Psoas muscle (tissue), 7 donors: ENCODE measurements at regions not wholly inside any gene's neighbourhood (a gene's known extent, or its start where the extent isn't known, plus 50 kb on each side); places are given as distances from the start of the nearest gene placed in this dataset.

Source experiments
- ATAC-seq, 4 donors: fragments of 200-7000 bp; cut with Tn5 transposase; one replicate each; pipeline ENCODE4 v1.9.1; 2020; ENCODE audit warnings: moderate library complexity in 3 of 4, mild to moderate bottlenecking in 2 of 4
- DNase-seq, 2 donors: peaks; one replicate each; pipeline ENCODE4 v3.0.0-alpha.2; 2020
- H3K27ac ChIP-seq: fragments of 200-600 bp; one replicate; pipeline ENCODE4 v1.8.0; 2022
- H3K27me3 ChIP-seq, 3 donors: fragments of 200-600 bp in 1 of 3; one replicate each; pipeline versions ENCODE4 v1.6.1 to v1.8.0; 2013 to 2022; ENCODE audit warnings: low read length in 2 of 3, mild to moderate bottlenecking in 2 of 3, moderate library complexity in 1 of 3; ENCODE audit not compliant: insufficient read depth in 3 of 3
- H3K36me3 ChIP-seq, 2 donors: fragments of 200-600 bp in 1 of 2; one replicate each; pipeline versions ENCODE4 v1.6.1 to v1.8.0; 2013 to 2022; ENCODE audit warnings: low read depth in 1 of 2, mild to moderate bottlenecking in 1 of 2, moderate library complexity in 1 of 2; ENCODE audit not compliant: insufficient read depth in 1 of 2
- H3K4me1 ChIP-seq: fragments of 200-600 bp; one replicate; pipeline ENCODE4 v1.8.0; 2022
- H3K4me3 ChIP-seq: fragments of 200-600 bp; one replicate; pipeline ENCODE4 v1.8.0; 2022; ENCODE audit warnings: mild to moderate bottlenecking
- H3K9me3 ChIP-seq: fragments of 200-600 bp; one replicate; pipeline ENCODE4 v1.8.0; 2022
- WGBS, 3 donors: extraction: QIAGEN DNeasy Blood & Tissue Kit; methylation state at CpG; one replicate each; pipeline versions ENCODE4 v1.1.6 to v1.1.7; 2013; 5-methylcytosine and 5-hydroxymethylcytosine counted together
- intact Hi-C, 2 donors: fragments of 100-400 bp; cut with DNase I; formaldehyde crosslinking; loops; one replicate each; pipeline versions ENCODE4 v1.11.0 to v1.14.2; 2022
- TF ChIP-seq, protein P1 (sequence below): fragments of 200-600 bp; IDR thresholded peaks from one replicate; pipeline ENCODE4 v1.8.0; 2022; ENCODE audit warnings: antibody characterized with exemption
- donor health status: healthy with polysubstance abuse.
- donor health status: DM: no; HTN: no; CAD: no; lungs with moderate emphysema.
- donor health status: Bipolar disorder and iron deficiency.
- donor health status: healthy.
- donor health status: DM: yes; HTN: yes; CAD: no.
- donor health status: DM: no; HTN: no; CAD: no.
- donor health status: DM: yes; HTN: yes; CAD: no.

DNA sequence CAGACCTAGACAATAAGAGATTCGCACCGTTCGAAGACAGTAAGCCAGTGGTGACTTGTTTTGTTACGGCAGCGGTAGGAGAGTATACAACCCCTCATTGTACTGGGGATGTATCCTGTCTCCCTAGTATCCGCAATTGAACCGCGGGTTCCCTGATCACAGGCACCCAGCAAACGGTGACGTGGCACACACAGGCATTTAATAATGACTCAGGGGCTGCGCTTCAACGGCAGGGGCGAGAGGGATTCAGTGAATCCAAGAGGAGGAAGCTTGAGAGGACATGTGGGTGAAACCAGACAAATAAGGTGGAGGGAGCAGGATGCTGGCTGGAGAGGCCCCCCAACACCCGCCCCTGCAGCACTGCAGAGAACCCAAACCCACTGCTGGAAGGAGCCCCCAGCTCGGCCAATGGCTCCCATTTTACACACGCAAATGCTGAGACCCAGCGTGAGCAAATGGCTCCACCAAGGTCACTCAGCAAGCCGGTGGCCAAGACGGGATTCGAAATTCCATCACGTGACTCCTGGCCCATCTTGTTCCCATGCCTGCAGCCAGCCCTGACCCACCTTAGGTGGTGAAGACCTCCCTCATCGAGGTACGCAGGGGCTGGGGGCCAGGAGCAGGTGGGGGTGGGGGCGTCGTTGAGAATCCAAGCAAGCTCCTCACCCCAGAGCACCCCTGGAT lies 149.9 kb downstream of the SYF2 start:
- DNase-seq (no peak), ATAC-seq (no peak)
- no peaks in the 10 kb centered on the region for H3K27me3 ChIP-seq
- H3K27ac ChIP-seq = no peak overlapping the region
- no peak overlapping the region for H3K4me3 ChIP-seq
- H3K36me3 ChIP-seq = no peaks in the 10 kb centered on the region
- intact Hi-C loops = no loop called here
- TF ChIP-seq, protein P1, sequence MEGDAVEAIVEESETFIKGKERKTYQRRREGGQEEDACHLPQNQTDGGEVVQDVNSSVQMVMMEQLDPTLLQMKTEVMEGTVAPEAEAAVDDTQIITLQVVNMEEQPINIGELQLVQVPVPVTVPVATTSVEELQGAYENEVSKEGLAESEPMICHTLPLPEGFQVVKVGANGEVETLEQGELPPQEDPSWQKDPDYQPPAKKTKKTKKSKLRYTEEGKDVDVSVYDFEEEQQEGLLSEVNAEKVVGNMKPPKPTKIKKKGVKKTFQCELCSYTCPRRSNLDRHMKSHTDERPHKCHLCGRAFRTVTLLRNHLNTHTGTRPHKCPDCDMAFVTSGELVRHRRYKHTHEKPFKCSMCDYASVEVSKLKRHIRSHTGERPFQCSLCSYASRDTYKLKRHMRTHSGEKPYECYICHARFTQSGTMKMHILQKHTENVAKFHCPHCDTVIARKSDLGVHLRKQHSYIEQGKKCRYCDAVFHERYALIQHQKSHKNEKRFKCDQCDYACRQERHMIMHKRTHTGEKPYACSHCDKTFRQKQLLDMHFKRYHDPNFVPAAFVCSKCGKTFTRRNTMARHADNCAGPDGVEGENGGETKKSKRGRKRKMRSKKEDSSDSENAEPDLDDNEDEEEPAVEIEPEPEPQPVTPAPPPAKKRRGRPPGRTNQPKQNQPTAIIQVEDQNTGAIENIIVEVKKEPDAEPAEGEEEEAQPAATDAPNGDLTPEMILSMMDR = no peak
- H3K9me3 ChIP-seq = no peaks in the 10 kb centered on the region
- WGBS, 3 donors = 84% methylated on average over 25 of the region's 25 CpGs
- H3K4me1 ChIP-seq = no peaks in the 10 kb centered on the region

DNA sequence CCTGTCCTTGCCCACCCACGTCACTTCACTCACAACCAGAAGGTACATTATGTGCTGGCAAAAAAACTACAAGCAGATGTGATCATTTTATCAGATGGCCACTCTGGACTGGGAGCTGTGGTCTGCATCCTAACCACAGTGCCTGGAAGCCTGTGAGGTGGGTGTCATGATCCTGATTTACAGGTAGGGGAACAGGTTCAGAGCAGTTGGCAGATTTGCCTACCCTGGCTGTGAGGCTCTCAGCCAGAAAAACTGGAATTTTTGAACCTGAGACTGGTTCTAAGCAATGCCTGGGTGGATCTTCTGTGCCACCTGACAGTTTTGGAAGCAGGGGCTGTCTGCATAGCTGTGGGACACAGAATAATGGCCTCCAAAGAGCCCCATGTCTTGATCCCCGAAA lies 150.8 kb downstream of the SYF2 start:
- intact Hi-C loops = no loop called here
- no peak for ATAC-seq
- no peaks in the 10 kb centered on the region for H3K27me3 ChIP-seq
- H3K9me3 ChIP-seq = no peaks in the 10 kb centered on the region
- 84 to 96% (median 89%) methylated on average over 2 of the region's 2 CpGs for WGBS, 3 donors
- TF ChIP-seq, protein P1 = no peak
- no peak for DNase-seq
- no peaks in the 10 kb centered on the region for H3K36me3 ChIP-seq
- no peaks in the 10 kb centered on the region for H3K4me1 ChIP-seq
- H3K27ac ChIP-seq = no peak overlapping the region
- H3K4me3 ChIP-seq = no peak overlapping the region

DNA sequence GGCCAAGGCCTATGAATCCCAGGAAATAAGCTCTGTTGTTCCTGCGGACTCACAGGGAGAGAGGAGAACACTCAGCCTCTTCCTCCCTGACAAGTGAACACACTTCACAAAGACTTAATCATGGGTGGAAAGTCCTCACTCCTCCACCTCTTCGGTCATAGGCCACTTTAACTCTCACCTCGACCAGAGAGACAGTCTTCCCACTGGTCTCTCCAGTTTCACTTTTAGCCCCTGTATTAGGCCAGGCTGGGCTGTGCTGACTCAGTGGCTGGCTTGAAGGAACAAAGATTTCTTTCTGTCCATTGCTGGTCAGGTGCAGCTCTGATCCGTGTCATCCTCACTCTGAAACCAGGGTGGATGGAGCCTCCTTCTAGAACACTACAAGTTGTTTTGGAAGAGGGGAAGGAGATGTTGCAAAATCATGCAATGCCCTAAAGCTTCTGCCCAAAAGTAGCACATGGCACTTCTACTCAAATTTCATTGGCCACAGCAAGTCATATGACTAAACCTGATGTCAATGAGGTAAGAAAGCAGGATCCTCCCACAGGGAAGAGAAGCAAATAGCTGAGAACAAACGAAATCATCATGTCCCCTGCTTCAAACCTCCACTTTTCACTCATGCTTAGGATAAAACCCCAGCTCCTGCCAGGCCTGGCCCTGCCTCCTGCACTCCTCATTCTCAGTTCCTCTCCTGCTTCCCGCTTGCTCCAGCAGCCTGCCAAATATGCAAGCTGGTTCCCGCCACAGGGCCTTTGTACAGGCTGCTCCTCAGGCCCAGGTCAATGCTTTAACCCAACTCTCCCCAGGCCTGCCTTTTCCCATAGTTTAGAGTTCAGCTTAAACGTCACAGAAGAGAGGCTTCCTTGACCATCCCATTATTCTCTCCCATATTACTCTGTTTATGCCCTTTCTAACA lies 150.5 kb upstream of the RUNX3 start:
- Histone ChIP-seq H3K4me3 (no peak overlapping the region), H3K27me3 (no peaks in the 10 kb centered on the region), H3K36me3 (no peaks in the 10 kb centered on the region), H3K27ac (no peak overlapping the region), H3K4me1 (no peaks in the 10 kb centered on the region), H3K9me3 (no peaks in the 10 kb centered on the region)
- intact Hi-C loops = no loop called here
- DNase-seq (no peak), ATAC-seq (no peak)
- TF ChIP-seq, protein P1 = no peak
- WGBS, 3 donors = 77 to 84% (median 82%) methylated on average over 7 to 8 of the region's 8 CpGs

DNA sequence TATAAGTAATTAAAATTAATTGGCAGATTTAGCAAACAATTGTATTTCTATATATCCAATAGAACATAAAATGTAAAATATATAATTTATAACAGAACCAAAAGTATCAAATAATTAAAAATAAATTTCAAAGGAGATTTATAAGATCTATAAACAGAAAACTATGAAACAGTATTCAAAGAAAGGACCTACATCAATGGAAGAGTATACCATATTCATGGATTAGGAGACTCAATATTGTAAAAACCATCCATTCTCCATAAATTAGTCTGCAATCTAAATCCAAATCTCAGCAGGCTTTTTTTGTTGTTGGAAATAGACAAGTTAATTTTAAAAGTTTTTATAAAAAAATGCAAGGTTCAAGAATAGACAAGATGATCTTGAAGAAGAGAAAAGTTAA lies 149.0 kb upstream of the RUNX3 start:
- H3K9me3 ChIP-seq = no peaks in the 10 kb centered on the region
- H3K4me1 ChIP-seq = no peaks in the 10 kb centered on the region
- H3K4me3 ChIP-seq = no peak overlapping the region
- intact Hi-C loops = no loop called here
- TF ChIP-seq, protein P1 = no peak
- ATAC-seq (no peak), DNase-seq (no peak)
- no peak overlapping the region for H3K27ac ChIP-seq
- no peaks in the 10 kb centered on the region for H3K27me3 ChIP-seq
- no peaks in the 10 kb centered on the region for H3K36me3 ChIP-seq
